ENCODE measurements at regions not wholly inside any gene's neighbourhood (a gene's known extent, or its start where the extent isn't known, plus 50 kb on each side); places are given as distances from the start of the nearest gene placed in this dataset.

- Histone ChIP-seq H3K4me3 (ENCODE audit: low read length) (no peak overlapping the region), H3K9me3 (ENCODE audit: insufficient read depth, low read depth, low read length) (no peaks in the 10 kb centered on the region), H3K4me1 (ENCODE audit: insufficient read depth, low read length) (no peaks in the 10 kb centered on the region), H3K36me3 (ENCODE audit: insufficient read depth, low read depth, low read length) (no peaks in the 10 kb centered on the region), H3K27ac (ENCODE audit: low read length) (no peak overlapping the region), H3K9ac (ENCODE audit: low read depth, low read length) (no peak overlapping the region), H3K27me3 (ENCODE audit: insufficient read depth, low read length) (no peaks in the 10 kb centered on the region)
Measured at GRCh38 chr5:2657151-2657550, 94.3 kb downstream of the IRX2 start.

- Histone ChIP-seq H3K9me3 (ENCODE audit: insufficient read depth, low read depth, low read length) (no peaks in the 10 kb centered on the region), H3K9ac (ENCODE audit: low read depth, low read length) (no peak overlapping the region), H3K36me3 (ENCODE audit: insufficient read depth, low read depth, low read length) (no peaks in the 10 kb centered on the region), H3K4me1 (ENCODE audit: insufficient read depth, low read length) (no peaks in the 10 kb centered on the region), H3K4me3 (ENCODE audit: low read length) (no peak overlapping the region), H3K27ac (ENCODE audit: low read length) (no peak overlapping the region), H3K27me3 (ENCODE audit: insufficient read depth, low read length) (no peaks in the 10 kb centered on the region)
Measured at GRCh38 chr5:2656206-2656605, 95.3 kb downstream of the IRX2 start.

- H3K4me3 ChIP-seq (ENCODE audit: low read length), result no peak overlapping the region
- no peaks in the 10 kb centered on the region for H3K27me3 ChIP-seq (ENCODE audit: insufficient read depth, low read length)
- no peaks in the 10 kb centered on the region for H3K36me3 ChIP-seq (ENCODE audit: insufficient read depth, low read depth, low read length)
- no peak overlapping the region for H3K27ac ChIP-seq (ENCODE audit: low read length)
- H3K9me3 ChIP-seq (ENCODE audit: insufficient read depth, low read depth, low read length), result no peaks in the 10 kb centered on the region
- no peaks in the 10 kb centered on the region for H3K4me1 ChIP-seq (ENCODE audit: insufficient read depth, low read length)
- no peak overlapping the region for H3K9ac ChIP-seq (ENCODE audit: low read depth, low read length)
Measured at GRCh38 chr5:2653991-2654390, 97.5 kb downstream of the IRX2 start.

GRCh38 chr5:2651116-2651515 is 100.4 kb downstream of the IRX2 start:
- H3K4me1 ChIP-seq (ENCODE audit: insufficient read depth, low read length), result no peaks in the 10 kb centered on the region

GRCh38 chr5:2642684-2643345 is 108.7 kb downstream of the IRX2 start:
- no peaks in the 10 kb centered on the region for H3K9me3 ChIP-seq (ENCODE audit: insufficient read depth, low read depth, low read length)

More at GRCh38 chr5:2651116-2651515, 100.4 kb downstream of the IRX2 start:
- H3K9me3 ChIP-seq (ENCODE audit: insufficient read depth, low read depth, low read length), result no peaks in the 10 kb centered on the region
- no peaks in the 10 kb centered on the region for H3K27me3 ChIP-seq (ENCODE audit: insufficient read depth, low read length)
- H3K36me3 ChIP-seq (ENCODE audit: insufficient read depth, low read depth, low read length), result no peaks in the 10 kb centered on the region
- no peak overlapping the region for H3K27ac ChIP-seq (ENCODE audit: low read length)
- no peak overlapping the region for H3K9ac ChIP-seq (ENCODE audit: low read depth, low read length)
- H3K4me3 ChIP-seq (ENCODE audit: low read length), result no peak overlapping the region

GRCh38 chr5:2640717-2641116 is 110.8 kb downstream of the IRX2 start:
- no peak overlapping the region for H3K4me3 ChIP-seq (ENCODE audit: low read length)
- H3K27me3 ChIP-seq (ENCODE audit: insufficient read depth, low read length), result no peaks in the 10 kb centered on the region
- no peaks in the 10 kb centered on the region for H3K36me3 ChIP-seq (ENCODE audit: insufficient read depth, low read depth, low read length)
- no peaks in the 10 kb centered on the region for H3K9me3 ChIP-seq (ENCODE audit: insufficient read depth, low read depth, low read length)
- no peak overlapping the region for H3K9ac ChIP-seq (ENCODE audit: low read depth, low read length)
- H3K27ac ChIP-seq (ENCODE audit: low read length), result no peak overlapping the region
- no peaks in the 10 kb centered on the region; the same call in 1 of the 2 replicates for H3K4me1 ChIP-seq (ENCODE audit: insufficient read depth, low read length)

More at GRCh38 chr5:2642684-2643345, 108.7 kb downstream of the IRX2 start:
- Histone ChIP-seq H3K27ac (ENCODE audit: low read length) (no peak overlapping the region), H3K27me3 (ENCODE audit: insufficient read depth, low read length) (no peaks in the 10 kb centered on the region), H3K9ac (ENCODE audit: low read depth, low read length) (no peak overlapping the region), H3K4me1 (ENCODE audit: insufficient read depth, low read length) (no peaks in the 10 kb centered on the region; the same call in 1 of the 2 replicates), H3K36me3 (ENCODE audit: insufficient read depth, low read depth, low read length) (no peaks in the 10 kb centered on the region), H3K4me3 (ENCODE audit: low read length) (no peak overlapping the region)

- H3K9me3 ChIP-seq (ENCODE audit: insufficient read depth, low read depth, low read length), result no peaks in the 10 kb centered on the region
- no peaks in the 10 kb centered on the region; the same call in 1 of the 2 replicates for H3K4me1 ChIP-seq (ENCODE audit: insufficient read depth, low read length)
- H3K36me3 ChIP-seq (ENCODE audit: insufficient read depth, low read depth, low read length), result no peaks in the 10 kb centered on the region
- no peaks in the 10 kb centered on the region for H3K27me3 ChIP-seq (ENCODE audit: insufficient read depth, low read length)
- H3K9ac ChIP-seq (ENCODE audit: low read depth, low read length), result no peak overlapping the region
- no peak overlapping the region for H3K4me3 ChIP-seq (ENCODE audit: low read length)
- no peak overlapping the region for H3K27ac ChIP-seq (ENCODE audit: low read length)
Measured at GRCh38 chr5:2639425-2639824, 112.1 kb downstream of the IRX2 start.

GRCh38 chr5:2634399-2635176 is 116.9 kb downstream of the IRX2 start:
- H3K9ac ChIP-seq (ENCODE audit: low read depth, low read length), result no peak overlapping the region
- H3K27me3 ChIP-seq (ENCODE audit: insufficient read depth, low read length), result no peaks in the 10 kb centered on the region
- H3K36me3 ChIP-seq (ENCODE audit: insufficient read depth, low read depth, low read length), result no peaks in the 10 kb centered on the region
- H3K4me1 ChIP-seq (ENCODE audit: insufficient read depth, low read length), result no peaks in the 10 kb centered on the region; the same call in 1 of the 2 replicates
- H3K27ac ChIP-seq (ENCODE audit: low read length), result no peak overlapping the region
- no peaks in the 10 kb centered on the region for H3K9me3 ChIP-seq (ENCODE audit: insufficient read depth, low read depth, low read length)
- H3K4me3 ChIP-seq (ENCODE audit: low read length), result no peak overlapping the region

- H3K36me3 ChIP-seq (ENCODE audit: insufficient read depth, low read depth, low read length), result no peaks in the 10 kb centered on the region
- no peaks in the 10 kb centered on the region; the same call in 1 of the 2 replicates for H3K4me1 ChIP-seq (ENCODE audit: insufficient read depth, low read length)
- H3K9ac ChIP-seq (ENCODE audit: low read depth, low read length), result no peak overlapping the region
- no peak overlapping the region for H3K27ac ChIP-seq (ENCODE audit: low read length)
- H3K4me3 ChIP-seq (ENCODE audit: low read length), result no peak overlapping the region
- no peaks in the 10 kb centered on the region for H3K9me3 ChIP-seq (ENCODE audit: insufficient read depth, low read depth, low read length)
- H3K27me3 ChIP-seq (ENCODE audit: insufficient read depth, low read length), result no peaks in the 10 kb centered on the region
Measured at GRCh38 chr5:2633992-2634391, 117.5 kb downstream of the IRX2 start.

GRCh38 chr5:2631758-2632157 is 119.7 kb downstream of the IRX2 start:
- no peaks in the 10 kb centered on the region for H3K4me1 ChIP-seq (ENCODE audit: insufficient read depth, low read length)
- no peak overlapping the region for H3K4me3 ChIP-seq (ENCODE audit: low read length)
- no peaks in the 10 kb centered on the region for H3K9me3 ChIP-seq (ENCODE audit: insufficient read depth, low read depth, low read length)
- no peak overlapping the region for H3K9ac ChIP-seq (ENCODE audit: low read depth, low read length)
- H3K27me3 ChIP-seq (ENCODE audit: insufficient read depth, low read length), result no peaks in the 10 kb centered on the region
- no peaks in the 10 kb centered on the region for H3K36me3 ChIP-seq (ENCODE audit: insufficient read depth, low read depth, low read length)
- no peak overlapping the region for H3K27ac ChIP-seq (ENCODE audit: low read length)

GRCh38 chr5:2629045-2629444 is 122.4 kb downstream of the IRX2 start:
- Histone ChIP-seq H3K9me3 (ENCODE audit: insufficient read depth, low read depth, low read length) (no peaks in the 10 kb centered on the region), H3K4me1 (ENCODE audit: insufficient read depth, low read length) (no peaks in the 10 kb centered on the region), H3K36me3 (ENCODE audit: insufficient read depth, low read depth, low read length) (no peaks in the 10 kb centered on the region), H3K27ac (ENCODE audit: low read length) (no peak overlapping the region), H3K9ac (ENCODE audit: low read depth, low read length) (no peak overlapping the region), H3K4me3 (ENCODE audit: low read length) (no peak overlapping the region), H3K27me3 (ENCODE audit: insufficient read depth, low read length) (no peaks in the 10 kb centered on the region)

- Histone ChIP-seq H3K27me3 (ENCODE audit: insufficient read depth, low read length) (no peaks in the 10 kb centered on the region), H3K36me3 (ENCODE audit: insufficient read depth, low read depth, low read length) (no peaks in the 10 kb centered on the region), H3K4me3 (ENCODE audit: low read length) (no peak overlapping the region), H3K9me3 (ENCODE audit: insufficient read depth, low read depth, low read length) (no peaks in the 10 kb centered on the region), H3K4me1 (ENCODE audit: insufficient read depth, low read length) (no peaks in the 10 kb centered on the region), H3K9ac (ENCODE audit: low read depth, low read length) (no peak overlapping the region), H3K27ac (ENCODE audit: low read length) (no peak overlapping the region)
Measured at GRCh38 chr5:2627867-2628266, 123.6 kb downstream of the IRX2 start.

Measured in iPS-20b (cell line).